B cell (primary cell): ENCODE measurements at regions not wholly inside any gene's neighbourhood (a gene's known extent, or its start where the extent isn't known, plus 50 kb on each side); places are given as distances from the start of the nearest gene placed in this dataset.

Experiments
- ATAC-seq: fragments of 200-7000 bp; cut with Tn5 transposase; one replicate; pipeline ENCODE4 v1.10.0; 2021; ENCODE audit warnings: low read depth, mild to moderate bottlenecking, moderate number of reproducible peaks, moderate library complexity
- CTCF ChIA-PET: fragments of 350-600 bp; sonication (Branson Sonifier 250); formaldehyde crosslinking; loops from one replicate; lab custom pipeline; 2021; ENCODE audit warnings: antibody characterized with exemption, inconsistent platforms; lab: Charles Lee
- POLR2A ChIA-PET: fragments of 350-600 bp; sonication (Branson Sonifier 250); formaldehyde crosslinking; loops from one replicate; lab custom pipeline; 2021; ENCODE audit warnings: antibody characterized with exemption; lab: Charles Lee
- DNase-seq: peaks from one replicate; pipeline ENCODE4 v3.0.0; 2013
- H2AFZ ChIP-seq: 2 replicates; pipeline ENCODE4 v1.6.1; 2012; ENCODE audit warnings: mild to moderate bottlenecking, low read depth, low read length; ENCODE audit not compliant: insufficient read depth, poor library complexity, severe bottlenecking
- H3K27ac ChIP-seq, 2 donors: 1 replicate in 1 of 2; 2 replicates in 1 of 2; pipeline ENCODE4 v1.5.1; 2012 to 2013; ENCODE audit warnings: low read length in 2 of 2, mild to moderate bottlenecking in 2 of 2, moderate library complexity in 1 of 2
- H3K27me3 ChIP-seq, 4 experiments: fragments of 200-600 bp in 1 of 4; sonication (generic) in 1 of 4; replicated peaks in 1 of 4; 1 replicate in 2 of 4; 2 replicates in 2 of 4; pipeline versions ENCODE4 v1.6.1 to v1.7.0; 2013 to 2016; ENCODE audit warnings: low read length in 3 of 4, mild to moderate bottlenecking in 2 of 4, mixed read lengths in 1 of 4, moderate library complexity in 1 of 4; ENCODE audit not compliant: insufficient read depth in 4 of 4, control insufficient read depth in 3 of 4; ENCODE audit errors: control extremely low read depth in 1 of 4
- H3K36me3 ChIP-seq, 2 experiments: replicated peaks in 1 of 2; 1 replicate in 1 of 2; 2 replicates in 1 of 2; pipeline versions ENCODE4 v1.6.1 to v1.7.1; 2013; ENCODE audit warnings: low read length in 1 of 2; ENCODE audit not compliant: insufficient read depth in 2 of 2, control insufficient read depth in 1 of 2; ENCODE audit errors: control extremely low read depth in 1 of 2, extremely low read depth in 1 of 2
- H3K4me1 ChIP-seq, 2 donors: fragments of 200-600 bp in 1 of 2; sonication (generic) in 1 of 2; 1 replicate in 1 of 2; 2 replicates in 1 of 2; pipeline versions ENCODE4 v1.5.1 to v1.6.1; 2013 to 2017; ENCODE audit warnings: low read length in 2 of 2; ENCODE audit not compliant: control insufficient read depth in 2 of 2, insufficient read depth in 2 of 2
- H3K4me2 ChIP-seq: replicated peaks from 2 replicates; pipeline ENCODE3; 2012; ENCODE audit warnings: mild to moderate bottlenecking, low read depth, low read length; ENCODE audit not compliant: poor library complexity, severe bottlenecking
- H3K4me3 ChIP-seq, 5 experiments: fragments of 200-600 bp in 1 of 5; sonication (generic) in 1 of 5; 1 replicate in 3 of 5; 2 replicates in 2 of 5; pipeline versions ENCODE4 v1.5.1 to v1.7.0; 2011 to 2016; ENCODE audit warnings: low read length in 4 of 5, mild to moderate bottlenecking in 4 of 5, low read depth in 2 of 5, control low read depth in 1 of 5, moderate library complexity in 1 of 5; ENCODE audit not compliant: insufficient read depth in 1 of 5; ENCODE audit errors: control extremely low read depth in 1 of 5, extremely low read depth in 1 of 5
- H3K79me2 ChIP-seq: fragments of 200-600 bp; sonication (generic); one replicate; pipeline ENCODE4 v1.6.0; 2016; ENCODE audit warnings: low read length; ENCODE audit not compliant: control insufficient read depth, insufficient read depth
- H3K9ac ChIP-seq: fragments of 200-600 bp; sonication (generic); 2 replicates; pipeline ENCODE4 v1.6.1; 2017; ENCODE audit warnings: mild to moderate bottlenecking, low read length, moderate library complexity
- H3K9me3 ChIP-seq, 3 donors: one replicate each; pipeline versions ENCODE4 v1.6.1 to v1.7.1; 2013; ENCODE audit warnings: low read length in 2 of 3; ENCODE audit not compliant: control insufficient read depth in 2 of 3, insufficient read depth in 1 of 3; ENCODE audit errors: control extremely low read depth in 1 of 3
- H4K20me1 ChIP-seq: 2 replicates; pipeline ENCODE4 v1.6.0; 2012; ENCODE audit warnings: mild to moderate bottlenecking, low read length; ENCODE audit not compliant: insufficient read depth, control insufficient read depth, poor library complexity, severe bottlenecking
- H3K27ac Mint-ChIP-seq: one replicate; pipeline ENCODE4 v1.8.0; 2021; ENCODE audit warnings: mixed read lengths
- H3K27me3 Mint-ChIP-seq: one replicate; pipeline ENCODE4 v1.8.0; 2021; ENCODE audit warnings: mixed read lengths
- H3K4me1 Mint-ChIP-seq: one replicate; pipeline ENCODE4 v1.8.0; 2021; ENCODE audit warnings: mixed read lengths
- H3K4me3 Mint-ChIP-seq: one replicate; pipeline ENCODE4 v1.8.0; 2021; ENCODE audit warnings: mixed read lengths
- H3K9me3 Mint-ChIP-seq: one replicate; pipeline ENCODE4 v1.8.0; 2022; ENCODE audit warnings: mixed read lengths; ENCODE audit not compliant: insufficient read depth
- EZH2 ChIP-seq: IDR thresholded peaks from 2 replicates; pipeline ENCODE4 v1.6.1; 2012; ENCODE audit warnings: borderline replicate concordance, low read depth, mild to moderate bottlenecking, moderate library complexity, low read length; ENCODE audit not compliant: insufficient read depth, poor library complexity, severe bottlenecking
- WGBS: methylation state at CpG from one replicate; pipeline ENCODE4 v1.1.5; 2013; ENCODE audit warnings: missing lambda C conversion rate; ENCODE audit not compliant: insufficient coverage; 5-methylcytosine and 5-hydroxymethylcytosine counted together
- intact Hi-C: fragments of 100-400 bp; cut with micrococcal nuclease; formaldehyde crosslinking; loops from one replicate; pipeline ENCODE4 v1.10.0; 2022
- TF ChIP-seq, protein P1 (sequence below): fragments of 200-600 bp; IDR thresholded peaks from one replicate; pipeline ENCODE4 v1.8.0; 2022; ENCODE audit warnings: antibody characterized with exemption, mild to moderate bottlenecking

DNA sequence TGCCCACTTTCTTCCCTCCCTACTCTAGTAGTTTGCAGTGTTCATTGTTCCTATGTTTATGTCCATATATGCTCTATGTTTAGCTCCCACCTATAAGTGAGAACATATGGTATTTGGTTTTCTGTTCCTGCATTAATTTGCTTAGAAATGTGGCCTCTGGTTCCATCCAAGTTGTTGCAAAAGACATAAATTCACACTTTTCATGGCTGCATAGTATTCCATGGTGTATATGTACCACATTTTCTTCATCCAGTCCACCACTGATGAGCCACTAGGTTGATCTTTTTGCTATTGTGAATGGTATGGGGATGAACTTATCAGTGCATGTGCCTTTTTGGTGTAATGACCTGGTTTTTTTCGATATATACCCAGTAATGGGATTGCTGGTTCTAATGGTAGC, 1089.1 kb downstream of the GRM8 start:
- no peaks in the 10 kb centered on the region for H3K9me3 ChIP-seq
- Mint-ChIP-seq H3K4me3 (no peak overlapping the region), H3K27ac (no peak overlapping the region), H3K27me3 (no peaks in the 10 kb centered on the region), H3K4me1 (no peaks in the 10 kb centered on the region), H3K9me3 (peaks cover 5% of the 10 kb centered on the region)
- TF ChIP-seq EZH2: no peak
- TF ChIP-seq, protein P1, sequence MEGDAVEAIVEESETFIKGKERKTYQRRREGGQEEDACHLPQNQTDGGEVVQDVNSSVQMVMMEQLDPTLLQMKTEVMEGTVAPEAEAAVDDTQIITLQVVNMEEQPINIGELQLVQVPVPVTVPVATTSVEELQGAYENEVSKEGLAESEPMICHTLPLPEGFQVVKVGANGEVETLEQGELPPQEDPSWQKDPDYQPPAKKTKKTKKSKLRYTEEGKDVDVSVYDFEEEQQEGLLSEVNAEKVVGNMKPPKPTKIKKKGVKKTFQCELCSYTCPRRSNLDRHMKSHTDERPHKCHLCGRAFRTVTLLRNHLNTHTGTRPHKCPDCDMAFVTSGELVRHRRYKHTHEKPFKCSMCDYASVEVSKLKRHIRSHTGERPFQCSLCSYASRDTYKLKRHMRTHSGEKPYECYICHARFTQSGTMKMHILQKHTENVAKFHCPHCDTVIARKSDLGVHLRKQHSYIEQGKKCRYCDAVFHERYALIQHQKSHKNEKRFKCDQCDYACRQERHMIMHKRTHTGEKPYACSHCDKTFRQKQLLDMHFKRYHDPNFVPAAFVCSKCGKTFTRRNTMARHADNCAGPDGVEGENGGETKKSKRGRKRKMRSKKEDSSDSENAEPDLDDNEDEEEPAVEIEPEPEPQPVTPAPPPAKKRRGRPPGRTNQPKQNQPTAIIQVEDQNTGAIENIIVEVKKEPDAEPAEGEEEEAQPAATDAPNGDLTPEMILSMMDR: no peak
- 71% methylated on average over 1 of the region's 1 CpG for WGBS
- no peak overlapping the region for H3K9ac ChIP-seq
- H3K79me2 ChIP-seq: no peaks in the 10 kb centered on the region
- no peak overlapping the region for H3K4me3 ChIP-seq
- no peaks in the 10 kb centered on the region for H3K27me3 ChIP-seq
- H3K4me2 ChIP-seq: no peak overlapping the region
- no peaks in the 10 kb centered on the region for H3K36me3 ChIP-seq
- ChIA-PET CTCF (no interaction called here), POLR2A (no interaction called here)
- ATAC-seq: no peak
- no peak for DNase-seq
- no peak overlapping the region for H2AFZ ChIP-seq
- H3K27ac ChIP-seq: no peak overlapping the region
- no peaks in the 10 kb centered on the region for H3K4me1 ChIP-seq
- no peaks in the 10 kb centered on the region for H4K20me1 ChIP-seq
- intact Hi-C loops: no loop called here

DNA sequence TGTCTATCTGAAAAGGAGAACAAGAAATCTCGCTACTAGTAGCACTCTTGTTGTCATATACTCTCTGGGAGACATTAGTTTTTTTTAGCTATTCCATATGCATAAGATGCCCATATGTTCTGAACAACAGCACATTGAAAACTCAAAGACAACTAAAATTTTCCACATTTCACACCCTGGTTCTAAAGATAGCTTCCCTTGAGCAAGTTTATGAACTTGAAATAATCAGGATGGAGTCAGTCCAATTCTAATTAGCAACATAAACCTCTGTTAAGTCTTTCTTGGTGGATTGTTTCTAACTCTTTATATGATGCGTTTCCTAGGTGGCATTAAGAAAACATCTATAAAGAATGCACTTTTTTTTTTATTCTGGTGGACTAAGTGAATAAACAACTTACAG, 1095.3 kb downstream of the GRM8 start:
- WGBS: no CpG with 5 or more reads among the region's 2 CpGs
- DNase-seq (no peak), ATAC-seq (no peak)
- H3K4me3 Mint-ChIP-seq: no peak overlapping the region
- H3K4me1 Mint-ChIP-seq: no peaks in the 10 kb centered on the region
- H3K9me3 Mint-ChIP-seq: no peaks in the 10 kb centered on the region
- Histone ChIP-seq H3K9ac (no peak overlapping the region), H3K4me1 (no peaks in the 10 kb centered on the region), H3K79me2 (no peaks in the 10 kb centered on the region), H3K9me3 (no peaks in the 10 kb centered on the region), H4K20me1 (no peaks in the 10 kb centered on the region), H3K27me3 (no peaks in the 10 kb centered on the region), H3K27ac (no peak overlapping the region), H3K36me3 (no peaks in the 10 kb centered on the region), H2AFZ (no peak overlapping the region), H3K4me2 (no peak overlapping the region), H3K4me3 (no peak overlapping the region)
- ChIA-PET POLR2A (no interaction called here), CTCF (no interaction called here)
- H3K27me3 Mint-ChIP-seq: no peaks in the 10 kb centered on the region
- no peak for TF ChIP-seq EZH2
- TF ChIP-seq, protein P1: no peak
- intact Hi-C loops: no loop called here
- H3K27ac Mint-ChIP-seq: no peak overlapping the region
